ENCODE measurements at regions not wholly inside any gene's neighbourhood (a gene's known extent, or its start where the extent isn't known, plus 50 kb on each side); places are given as distances from the start of the nearest gene placed in this dataset.

GRCh38 chr13:38602266-38602665 is 84.6 kb upstream of the FREM2 start:
- 88% methylated on average over 3 of the region's 6 CpGs for WGBS (ENCODE audit: insufficient coverage)
- TF ChIP-seq, protein P1, sequence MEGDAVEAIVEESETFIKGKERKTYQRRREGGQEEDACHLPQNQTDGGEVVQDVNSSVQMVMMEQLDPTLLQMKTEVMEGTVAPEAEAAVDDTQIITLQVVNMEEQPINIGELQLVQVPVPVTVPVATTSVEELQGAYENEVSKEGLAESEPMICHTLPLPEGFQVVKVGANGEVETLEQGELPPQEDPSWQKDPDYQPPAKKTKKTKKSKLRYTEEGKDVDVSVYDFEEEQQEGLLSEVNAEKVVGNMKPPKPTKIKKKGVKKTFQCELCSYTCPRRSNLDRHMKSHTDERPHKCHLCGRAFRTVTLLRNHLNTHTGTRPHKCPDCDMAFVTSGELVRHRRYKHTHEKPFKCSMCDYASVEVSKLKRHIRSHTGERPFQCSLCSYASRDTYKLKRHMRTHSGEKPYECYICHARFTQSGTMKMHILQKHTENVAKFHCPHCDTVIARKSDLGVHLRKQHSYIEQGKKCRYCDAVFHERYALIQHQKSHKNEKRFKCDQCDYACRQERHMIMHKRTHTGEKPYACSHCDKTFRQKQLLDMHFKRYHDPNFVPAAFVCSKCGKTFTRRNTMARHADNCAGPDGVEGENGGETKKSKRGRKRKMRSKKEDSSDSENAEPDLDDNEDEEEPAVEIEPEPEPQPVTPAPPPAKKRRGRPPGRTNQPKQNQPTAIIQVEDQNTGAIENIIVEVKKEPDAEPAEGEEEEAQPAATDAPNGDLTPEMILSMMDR (IDR thresholded peaks at IDR 0.05), result no peak
- H3K4me1 Mint-ChIP-seq, result no peaks in the 10 kb centered on the region

DNA sequence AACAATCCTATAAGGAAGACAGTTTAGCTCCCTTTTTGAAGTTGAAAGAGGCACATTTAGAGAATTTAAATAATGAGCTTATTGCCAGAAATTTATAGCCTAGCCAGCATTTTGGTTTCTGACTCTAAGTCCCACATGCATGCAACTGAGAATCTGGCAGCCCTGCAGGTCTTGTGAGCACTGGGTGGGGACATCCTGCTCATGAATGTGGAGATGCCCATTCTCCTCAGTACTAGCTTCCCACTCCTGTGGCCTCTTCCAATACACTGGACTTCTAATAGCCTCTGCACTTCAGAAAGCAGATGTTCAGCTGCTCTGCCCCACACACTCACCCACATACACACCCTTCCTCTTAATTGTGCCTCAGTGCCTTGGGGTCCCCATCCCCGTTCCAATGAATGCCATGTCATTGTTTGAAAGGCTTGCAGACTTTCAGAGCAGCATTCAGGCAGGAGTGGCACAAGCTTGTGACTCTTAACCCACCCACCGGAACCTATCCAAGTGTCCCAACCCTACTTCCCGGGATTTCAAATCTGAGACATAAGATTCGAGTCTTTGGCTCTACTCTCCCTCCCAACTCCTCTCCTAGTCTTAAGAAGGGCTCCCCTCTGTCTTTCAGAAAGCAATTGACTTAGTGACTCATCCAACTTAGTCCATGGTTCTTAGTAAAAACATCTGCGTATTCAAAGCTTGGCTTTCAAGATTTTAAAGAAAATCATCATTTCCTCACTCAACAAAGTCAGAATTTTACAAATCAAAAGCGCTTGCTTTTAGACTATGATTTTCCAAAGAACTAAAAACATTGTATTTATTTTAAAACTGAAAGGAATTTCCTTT is 80.0 kb upstream of the FREM2 start:
- Histone ChIP-seq H3K9ac (ENCODE audit: insufficient read depth, low read length, poor library complexity, severe bottlenecking) (no peak overlapping the region), H2AFZ (ENCODE audit: insufficient read depth, low read depth, low read length, poor library complexity, severe bottlenecking) (no peak overlapping the region), H3K9me3 (replicated peaks in 1 of 2; ENCODE audit: control insufficient read depth in 1 of 2, insufficient read depth in 1 of 2, low read length in 2 of 2) (peaks cover 0 to 3% of the 10 kb centered on the region in 2 donors), H3K4me3 (replicated peaks in 1 of 3; ENCODE audit: low read depth in 2 of 3, low read length in 3 of 3) (no peak overlapping the region), H3K79me2 (ENCODE audit: insufficient read depth, low read length) (no peaks in the 10 kb centered on the region), H4K20me1 (ENCODE audit: insufficient read depth, low read length) (no peaks in the 10 kb centered on the region), H3K27ac (ENCODE audit: low read depth in 1 of 2, low read length in 2 of 2) (no peak overlapping the region), H3K4me1 (ENCODE audit: control insufficient read depth in 1 of 2, insufficient read depth in 2 of 2, low read length in 2 of 2) (no peaks in the 10 kb centered on the region), H3K27me3 (ENCODE audit: control insufficient read depth in 2 of 2, insufficient read depth in 2 of 2, low read length in 2 of 2) (no peaks in the 10 kb centered on the region), H3K4me2 (replicated peaks; ENCODE audit: extremely low read depth, low read length, poor library complexity, severe bottlenecking) (no peak overlapping the region), H3K36me3 (replicated peaks in 1 of 2; ENCODE audit: control insufficient read depth in 1 of 2, insufficient read depth in 2 of 2, low read length in 2 of 2) (no peaks in the 10 kb centered on the region)
- WGBS (ENCODE audit: insufficient coverage), result 90% methylated on average over 3 of the region's 6 CpGs
- peaks cover 0 to 2% (median 0%) of the 10 kb centered on the region in 3 donors for H3K27me3 Mint-ChIP-seq (ENCODE audit: low read depth in 3 of 3)
- H3K4me3 Mint-ChIP-seq, result no peak overlapping the region
- H3K9me3 Mint-ChIP-seq, result peaks cover 0 to 4% (median 2%) of the 10 kb centered on the region in 7 donors
- TF ChIP-seq, protein P1 (IDR thresholded peaks at IDR 0.05), result no peak
- no peaks in the 10 kb centered on the region for H3K36me3 Mint-ChIP-seq
- intact Hi-C loops (cut with micrococcal nuclease), result no loop called here
- H3K4me1 Mint-ChIP-seq, result no peaks in the 10 kb centered on the region
- no peak overlapping the region for H3K27ac Mint-ChIP-seq
- no peak for DNase-seq

More at GRCh38 chr13:38602266-38602665, 84.6 kb upstream of the FREM2 start:
- H3K27ac ChIP-seq (ENCODE audit: low read depth in 1 of 2, low read length in 2 of 2), result no peak overlapping the region
- no peak overlapping the region for H3K4me3 ChIP-seq (replicated peaks in 1 of 3; ENCODE audit: low read depth in 2 of 3, low read length in 3 of 3)
- no peaks in the 10 kb centered on the region for H3K79me2 ChIP-seq (ENCODE audit: insufficient read depth, low read length)
- H4K20me1 ChIP-seq (ENCODE audit: insufficient read depth, low read length), result no peaks in the 10 kb centered on the region
- H3K36me3 ChIP-seq (replicated peaks in 1 of 2; ENCODE audit: control insufficient read depth in 1 of 2, insufficient read depth in 2 of 2, low read length in 2 of 2), result no peaks in the 10 kb centered on the region
- no peak overlapping the region for H2AFZ ChIP-seq (ENCODE audit: insufficient read depth, low read depth, low read length, poor library complexity, severe bottlenecking)
- Mint-ChIP-seq H3K36me3 (no peaks in the 10 kb centered on the region), H3K4me3 (no peak overlapping the region), H3K27me3 (ENCODE audit: low read depth in 3 of 3) (peaks cover 2% of the 10 kb centered on the region in 3 donors), H3K9me3 (peaks cover 0 to 4% (median 0%) of the 10 kb centered on the region in 7 donors), H3K27ac (no peak overlapping the region)
- H3K27me3 ChIP-seq (ENCODE audit: control insufficient read depth in 2 of 2, insufficient read depth in 2 of 2, low read length in 2 of 2), result no peaks in the 10 kb centered on the region
- no peak overlapping the region for H3K4me2 ChIP-seq (replicated peaks; ENCODE audit: extremely low read depth, low read length, poor library complexity, severe bottlenecking)
- intact Hi-C loops (cut with micrococcal nuclease), result no loop called here
- no peaks in the 10 kb centered on the region for H3K4me1 ChIP-seq (ENCODE audit: control insufficient read depth in 1 of 2, insufficient read depth in 2 of 2, low read length in 2 of 2)
- no peak for DNase-seq
- no peaks in the 10 kb centered on the region for H3K9me3 ChIP-seq (replicated peaks in 1 of 2; ENCODE audit: control insufficient read depth in 1 of 2, insufficient read depth in 1 of 2, low read length in 2 of 2)
- H3K9ac ChIP-seq (ENCODE audit: insufficient read depth, low read length, poor library complexity, severe bottlenecking), result no peak overlapping the region
